ENCODE measurements at regions not wholly inside any gene's neighbourhood (a gene's known extent, or its start where the extent isn't known, plus 50 kb on each side); places are given as distances from the start of the nearest gene placed in this dataset.

DNA sequence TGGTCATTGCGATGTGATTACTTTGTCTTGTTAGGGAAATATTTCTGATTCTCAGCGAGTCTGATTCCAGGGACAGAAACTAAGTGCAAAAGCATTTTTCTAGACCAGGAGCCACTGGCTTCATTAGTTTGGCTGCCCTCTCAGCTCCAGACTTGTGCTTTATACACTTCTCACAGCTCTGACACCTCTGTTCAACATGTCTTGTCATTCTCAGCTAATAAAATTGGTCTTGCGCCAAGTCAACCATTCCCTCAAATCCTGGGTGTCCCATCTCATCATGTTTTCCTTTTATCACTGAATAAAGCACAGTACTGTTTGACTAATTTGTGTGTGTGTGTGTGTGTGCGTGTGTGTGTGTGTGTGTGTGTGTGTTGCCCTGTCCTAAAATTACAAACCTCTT is 215.5 kb upstream of the EPHA4 start:
- H3K27me3 ChIP-seq (ENCODE audit: insufficient read depth, low read depth) = no peaks in the 10 kb centered on the region
- H4K20me1 ChIP-seq (ENCODE audit: insufficient read depth) = no peaks in the 10 kb centered on the region
- no peaks in the 10 kb centered on the region for H3K4me1 ChIP-seq (ENCODE audit: low read depth, poor library complexity, severe bottlenecking)
- H3K27ac ChIP-seq = no peak overlapping the region
- no peak overlapping the region for H3K4me3 ChIP-seq (IDR thresholded peaks at IDR 0.05; ENCODE audit: insufficient read depth, low read depth, low read length)
- no peak overlapping the region for H2AFZ ChIP-seq (ENCODE audit: low read depth)
- TF ChIP-seq, protein P1, sequence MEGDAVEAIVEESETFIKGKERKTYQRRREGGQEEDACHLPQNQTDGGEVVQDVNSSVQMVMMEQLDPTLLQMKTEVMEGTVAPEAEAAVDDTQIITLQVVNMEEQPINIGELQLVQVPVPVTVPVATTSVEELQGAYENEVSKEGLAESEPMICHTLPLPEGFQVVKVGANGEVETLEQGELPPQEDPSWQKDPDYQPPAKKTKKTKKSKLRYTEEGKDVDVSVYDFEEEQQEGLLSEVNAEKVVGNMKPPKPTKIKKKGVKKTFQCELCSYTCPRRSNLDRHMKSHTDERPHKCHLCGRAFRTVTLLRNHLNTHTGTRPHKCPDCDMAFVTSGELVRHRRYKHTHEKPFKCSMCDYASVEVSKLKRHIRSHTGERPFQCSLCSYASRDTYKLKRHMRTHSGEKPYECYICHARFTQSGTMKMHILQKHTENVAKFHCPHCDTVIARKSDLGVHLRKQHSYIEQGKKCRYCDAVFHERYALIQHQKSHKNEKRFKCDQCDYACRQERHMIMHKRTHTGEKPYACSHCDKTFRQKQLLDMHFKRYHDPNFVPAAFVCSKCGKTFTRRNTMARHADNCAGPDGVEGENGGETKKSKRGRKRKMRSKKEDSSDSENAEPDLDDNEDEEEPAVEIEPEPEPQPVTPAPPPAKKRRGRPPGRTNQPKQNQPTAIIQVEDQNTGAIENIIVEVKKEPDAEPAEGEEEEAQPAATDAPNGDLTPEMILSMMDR (conservative IDR thresholded peaks at IDR 0.05; ENCODE audit: low read depth, low read length) = no peak
- no peaks in the 10 kb centered on the region for H3K36me3 ChIP-seq (ENCODE audit: insufficient read depth)
- H3K4me2 ChIP-seq = no peak overlapping the region
- no peak overlapping the region for H3K9ac ChIP-seq
- H3K79me2 ChIP-seq (ENCODE audit: insufficient read depth, low read depth) = no peaks in the 10 kb centered on the region

DNA sequence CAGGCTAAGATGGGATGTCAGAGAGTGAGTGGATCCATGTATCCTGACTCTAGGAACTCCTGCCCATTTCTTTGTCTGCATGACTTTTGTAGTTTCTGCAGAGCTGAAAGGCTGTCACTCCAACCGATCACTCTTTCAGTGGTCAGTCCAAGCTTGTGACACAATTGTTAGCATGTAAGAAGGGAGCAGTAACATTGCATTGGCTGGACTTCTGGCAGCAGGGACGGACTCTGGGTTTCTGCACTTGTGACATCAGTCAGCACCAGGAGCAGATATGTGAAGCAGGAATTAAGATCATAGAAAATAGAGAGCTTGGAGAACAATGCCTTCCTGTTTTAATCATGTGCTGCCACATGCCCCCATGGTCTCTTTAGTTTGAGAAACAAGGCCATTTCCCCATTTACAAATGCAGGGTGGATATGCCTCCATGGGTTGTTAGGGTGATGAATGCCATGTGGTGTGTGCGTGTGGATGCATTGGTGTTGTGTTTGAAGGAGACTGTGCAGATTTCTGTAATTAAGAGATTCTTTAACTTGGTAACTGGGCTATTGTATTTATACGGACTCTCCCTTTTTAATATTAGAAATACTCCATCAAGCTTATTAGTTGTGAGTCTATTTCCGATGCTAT is 214.3 kb upstream of the EPHA4 start:
- Histone ChIP-seq H3K27ac (no peak overlapping the region), H3K79me2 (ENCODE audit: insufficient read depth, low read depth) (no peaks in the 10 kb centered on the region), H3K4me2 (no peak overlapping the region), H3K36me3 (ENCODE audit: insufficient read depth) (no peaks in the 10 kb centered on the region), H3K9ac (no peak overlapping the region), H3K27me3 (ENCODE audit: insufficient read depth, low read depth) (no peaks in the 10 kb centered on the region), H2AFZ (ENCODE audit: low read depth) (no peak overlapping the region), H4K20me1 (ENCODE audit: insufficient read depth) (no peaks in the 10 kb centered on the region), H3K4me3 (IDR thresholded peaks at IDR 0.05; ENCODE audit: insufficient read depth, low read depth, low read length) (no peak overlapping the region), H3K4me1 (ENCODE audit: low read depth, poor library complexity, severe bottlenecking) (no peaks in the 10 kb centered on the region)
- TF ChIP-seq, protein P1 (conservative IDR thresholded peaks at IDR 0.05; ENCODE audit: low read depth, low read length) = no peak

DNA sequence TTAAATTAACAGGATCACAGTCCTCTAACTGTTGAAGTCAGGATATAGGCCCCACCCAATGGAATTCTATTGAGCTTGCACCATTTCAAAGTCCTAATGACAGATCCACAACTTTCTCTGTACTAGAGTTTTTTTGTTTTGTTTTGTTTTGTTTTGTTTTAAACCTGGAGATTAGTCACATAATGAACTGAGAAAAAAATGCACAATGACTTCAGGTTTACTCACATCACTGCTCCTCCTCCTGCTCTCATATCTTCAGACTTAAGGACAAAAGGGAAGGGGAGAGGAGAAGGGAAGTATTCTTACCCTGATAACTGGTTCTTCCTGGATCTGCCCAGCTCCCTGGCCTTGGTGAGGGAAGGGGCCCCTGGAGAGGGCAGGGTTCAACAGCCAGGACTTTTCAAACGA is 208.2 kb upstream of the EPHA4 start:
- H3K4me2 ChIP-seq = no peak overlapping the region
- H3K4me3 ChIP-seq (IDR thresholded peaks at IDR 0.05; ENCODE audit: insufficient read depth, low read depth, low read length) = no peak overlapping the region
- TF ChIP-seq, protein P1 (conservative IDR thresholded peaks at IDR 0.05; ENCODE audit: low read depth, low read length) = no peak
- H4K20me1 ChIP-seq (ENCODE audit: insufficient read depth) = no peaks in the 10 kb centered on the region
- no peak overlapping the region for H2AFZ ChIP-seq (ENCODE audit: low read depth)
- no peak overlapping the region for H3K9ac ChIP-seq
- no peaks in the 10 kb centered on the region for H3K4me1 ChIP-seq (ENCODE audit: low read depth, poor library complexity, severe bottlenecking)
- H3K27me3 ChIP-seq (ENCODE audit: insufficient read depth, low read depth) = no peaks in the 10 kb centered on the region
- H3K27ac ChIP-seq = no peak overlapping the region
- H3K79me2 ChIP-seq (ENCODE audit: insufficient read depth, low read depth) = no peaks in the 10 kb centered on the region
- H3K36me3 ChIP-seq (ENCODE audit: insufficient read depth) = no peaks in the 10 kb centered on the region

DNA sequence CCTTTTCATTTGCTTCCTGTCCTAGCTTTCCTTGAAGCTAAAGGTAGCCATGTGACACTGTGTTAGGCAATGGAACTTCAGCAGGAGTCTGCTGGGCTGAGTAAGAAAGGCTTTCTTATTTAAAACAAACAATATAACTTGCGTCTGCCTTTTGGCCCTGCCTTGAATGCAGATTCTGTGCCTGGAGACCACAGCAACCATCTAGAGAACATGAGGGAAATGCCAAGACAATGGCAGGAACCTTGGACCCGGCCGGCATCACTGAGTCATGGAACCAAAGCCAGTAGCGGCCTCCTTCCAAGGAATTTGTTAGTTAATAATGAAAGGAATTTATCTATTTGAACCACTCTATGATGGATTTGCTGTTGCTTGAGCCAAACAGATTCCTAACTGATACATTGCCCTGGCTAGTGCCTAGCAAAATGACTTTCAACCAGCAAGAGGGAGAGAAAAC is 207.5 kb upstream of the EPHA4 start:
- Histone ChIP-seq H3K9ac (no peak overlapping the region), H3K4me1 (ENCODE audit: low read depth, poor library complexity, severe bottlenecking) (no peaks in the 10 kb centered on the region), H3K36me3 (ENCODE audit: insufficient read depth) (no peaks in the 10 kb centered on the region), H3K4me2 (no peak overlapping the region), H3K27ac (no peak overlapping the region), H2AFZ (ENCODE audit: low read depth) (no peak overlapping the region), H3K27me3 (ENCODE audit: insufficient read depth, low read depth) (no peaks in the 10 kb centered on the region), H4K20me1 (ENCODE audit: insufficient read depth) (no peaks in the 10 kb centered on the region), H3K79me2 (ENCODE audit: insufficient read depth, low read depth) (no peaks in the 10 kb centered on the region), H3K4me3 (IDR thresholded peaks at IDR 0.05; ENCODE audit: insufficient read depth, low read depth, low read length) (no peak overlapping the region)
- TF ChIP-seq, protein P1 (conservative IDR thresholded peaks at IDR 0.05; ENCODE audit: low read depth, low read length) = no peak

All from KMS-11 (cell line).